ENCODE measurements at regions not wholly inside any gene's neighbourhood (a gene's known extent, or its start where the extent isn't known, plus 50 kb on each side); places are given as distances from the start of the nearest gene placed in this dataset.
A peak's percentile ranks its signal among the peaks of the same experiment; 100 is the strongest.

DNA sequence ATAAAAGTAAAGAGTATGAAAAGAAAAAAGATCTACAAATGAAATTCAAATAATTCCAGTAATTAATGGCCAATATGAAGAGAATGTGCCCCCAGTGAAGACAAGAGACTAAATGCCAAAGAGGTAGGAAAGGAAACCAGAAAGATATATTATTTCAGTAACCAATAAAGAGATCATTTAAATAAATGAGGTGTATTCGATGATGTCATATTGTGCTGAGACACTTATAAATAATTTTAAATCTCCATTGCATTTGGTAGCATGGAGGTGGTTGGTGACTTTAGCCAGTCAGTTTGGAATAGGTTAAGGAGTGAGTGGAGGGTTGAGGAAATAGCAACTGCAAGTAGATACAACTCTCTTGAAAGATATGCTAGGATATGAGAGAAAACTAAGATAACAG lies 417.7 kb upstream of the PTGER4 start:
- TF ChIP-seq, protein P1, sequence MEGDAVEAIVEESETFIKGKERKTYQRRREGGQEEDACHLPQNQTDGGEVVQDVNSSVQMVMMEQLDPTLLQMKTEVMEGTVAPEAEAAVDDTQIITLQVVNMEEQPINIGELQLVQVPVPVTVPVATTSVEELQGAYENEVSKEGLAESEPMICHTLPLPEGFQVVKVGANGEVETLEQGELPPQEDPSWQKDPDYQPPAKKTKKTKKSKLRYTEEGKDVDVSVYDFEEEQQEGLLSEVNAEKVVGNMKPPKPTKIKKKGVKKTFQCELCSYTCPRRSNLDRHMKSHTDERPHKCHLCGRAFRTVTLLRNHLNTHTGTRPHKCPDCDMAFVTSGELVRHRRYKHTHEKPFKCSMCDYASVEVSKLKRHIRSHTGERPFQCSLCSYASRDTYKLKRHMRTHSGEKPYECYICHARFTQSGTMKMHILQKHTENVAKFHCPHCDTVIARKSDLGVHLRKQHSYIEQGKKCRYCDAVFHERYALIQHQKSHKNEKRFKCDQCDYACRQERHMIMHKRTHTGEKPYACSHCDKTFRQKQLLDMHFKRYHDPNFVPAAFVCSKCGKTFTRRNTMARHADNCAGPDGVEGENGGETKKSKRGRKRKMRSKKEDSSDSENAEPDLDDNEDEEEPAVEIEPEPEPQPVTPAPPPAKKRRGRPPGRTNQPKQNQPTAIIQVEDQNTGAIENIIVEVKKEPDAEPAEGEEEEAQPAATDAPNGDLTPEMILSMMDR (conservative IDR thresholded peaks at IDR 0.05; ENCODE audit: low read length) = no peak

DNA sequence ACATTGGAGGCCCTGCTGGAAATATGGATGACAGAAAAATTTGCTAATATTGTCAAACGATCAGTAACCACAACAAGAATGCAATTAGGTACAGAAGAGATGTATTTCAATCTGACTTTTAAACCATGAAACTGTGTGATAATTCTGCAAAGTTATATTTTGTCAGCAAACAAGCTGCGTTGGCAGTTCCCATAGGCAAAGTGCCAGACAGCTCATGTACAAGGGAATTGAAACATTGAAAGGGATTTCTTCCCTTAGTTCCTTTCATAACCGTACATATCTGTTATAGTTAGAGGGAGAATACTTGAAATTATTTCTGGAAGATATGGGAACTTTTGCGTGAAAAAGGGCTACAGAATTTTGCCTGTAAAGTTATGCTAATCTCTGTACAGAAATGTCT lies 419.4 kb upstream of the PTGER4 start:
- TF ChIP-seq, protein P1 (conservative IDR thresholded peaks at IDR 0.05; ENCODE audit: low read length) = no peak
- no peak overlapping the region for H3K4me3 ChIP-seq (ENCODE audit: low read length)
- DNase-seq (ENCODE audit: low read depth) = no peak

More for the DNA sequence above, 417.7 kb upstream of the PTGER4 start:
- H3K4me3 ChIP-seq (ENCODE audit: low read length) = no peak overlapping the region
- DNase-seq (ENCODE audit: low read depth) = no peak

DNA sequence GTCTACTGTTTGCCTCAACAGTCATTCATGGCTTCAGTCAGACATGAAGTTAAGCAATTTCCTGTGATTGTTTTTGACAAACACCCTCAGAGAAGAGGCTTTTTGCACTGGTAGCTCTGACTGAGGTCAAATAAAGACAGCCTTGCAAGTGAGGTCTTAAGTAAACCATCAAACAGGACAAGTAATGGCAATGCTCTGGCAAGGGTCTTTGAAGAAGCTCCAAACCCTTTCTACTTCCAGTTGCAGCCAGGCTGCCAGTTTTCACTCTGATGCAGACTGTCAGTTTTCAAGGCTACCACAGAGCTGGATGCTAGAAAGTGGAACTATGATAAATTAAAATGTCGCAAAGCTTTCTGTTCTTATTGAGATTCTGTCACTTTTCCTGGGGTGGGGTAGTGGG lies 421.5 kb upstream of the PTGER4 start:
- H3K4me3 ChIP-seq (ENCODE audit: low read length) = no peak overlapping the region
- no peak for DNase-seq (ENCODE audit: low read depth)
- TF ChIP-seq, protein P1 (conservative IDR thresholded peaks at IDR 0.05; ENCODE audit: low read length) = no peak

DNA sequence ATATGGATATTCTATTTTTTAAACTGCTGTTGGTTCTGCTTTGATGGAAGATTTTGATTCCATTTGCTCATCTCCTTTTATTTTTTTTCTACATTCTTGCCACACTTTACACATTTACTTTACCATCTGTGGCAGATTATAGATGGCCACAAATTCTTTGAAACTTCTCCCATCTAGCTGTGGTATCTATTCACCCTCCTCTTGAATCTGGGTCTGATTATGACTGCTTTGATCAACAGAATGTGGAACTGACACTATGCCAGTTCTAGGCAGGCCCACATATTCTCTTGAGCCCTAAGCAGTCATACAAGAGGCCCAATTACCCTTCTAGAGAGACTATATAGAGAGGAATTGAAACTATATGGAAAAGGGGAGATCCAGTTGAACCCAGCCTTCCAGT lies 439.0 kb upstream of the PTGER4 start:
- no peak overlapping the region for H3K4me3 ChIP-seq (ENCODE audit: low read length)
- TF ChIP-seq, protein P1 (conservative IDR thresholded peaks at IDR 0.05; ENCODE audit: low read length) = no peak
- DNase-seq (ENCODE audit: low read depth) = peak; percentile 67

DNA sequence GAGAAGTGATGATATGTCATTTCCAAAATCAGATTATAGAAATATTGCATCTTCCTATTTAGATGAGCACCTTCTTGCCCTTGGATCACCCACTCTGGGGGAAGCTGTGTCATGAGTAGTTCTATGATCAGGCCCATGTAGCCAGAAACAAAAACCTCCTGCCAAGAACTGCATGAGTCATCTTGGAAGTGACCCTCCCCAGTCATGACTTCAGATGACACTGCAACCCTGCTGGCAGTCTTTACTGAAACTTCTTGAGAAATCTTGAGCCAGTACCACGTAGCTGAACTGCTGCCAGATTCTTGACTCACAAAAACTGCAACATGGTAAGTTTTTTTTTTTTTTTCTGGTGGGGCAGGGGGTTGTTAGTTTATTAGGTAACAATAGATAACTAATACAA lies 439.6 kb upstream of the PTGER4 start:
- H3K4me3 ChIP-seq (ENCODE audit: low read length) = no peak overlapping the region
- TF ChIP-seq, protein P1 (conservative IDR thresholded peaks at IDR 0.05; ENCODE audit: low read length) = no peak
- DNase-seq (ENCODE audit: low read depth) = peak; percentile 38

DNA sequence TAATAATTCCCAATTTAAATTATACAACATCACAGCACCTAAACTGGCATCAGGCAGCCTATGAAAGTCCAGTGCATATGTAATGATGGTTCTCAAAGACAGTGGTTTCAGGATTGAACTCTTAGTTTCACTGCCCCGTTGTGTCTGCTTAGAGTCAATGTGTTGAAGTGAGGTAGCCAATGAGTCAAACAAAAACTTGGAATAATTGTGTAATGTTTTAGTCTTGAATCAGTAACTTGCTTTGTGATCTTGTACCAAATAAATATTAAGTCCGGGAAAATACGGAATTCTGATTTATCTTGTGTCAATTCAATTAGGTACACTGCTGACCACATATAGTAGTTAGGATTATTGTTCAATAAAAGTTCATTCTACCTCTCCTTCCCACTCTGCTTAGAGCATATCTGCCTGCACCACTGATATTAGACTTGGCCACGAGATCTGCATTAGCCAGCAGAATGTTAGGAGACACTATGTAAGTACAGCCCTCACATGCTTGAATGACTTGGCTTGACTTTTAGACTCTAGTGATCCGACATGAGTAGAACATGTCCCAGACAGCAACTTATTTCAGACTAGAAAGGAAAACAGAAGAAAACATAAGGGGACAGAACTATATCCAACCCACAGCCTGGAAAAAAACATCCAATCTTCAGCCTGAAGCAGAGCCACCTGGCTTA lies 441.5 kb upstream of the PTGER4 start:
- TF ChIP-seq, protein P1 (conservative IDR thresholded peaks at IDR 0.05; ENCODE audit: low read length) = no peak
- DNase-seq (ENCODE audit: low read depth) = no peak
- H3K4me3 ChIP-seq (ENCODE audit: low read length) = no peak overlapping the region
